ENCODE measurements at regions not wholly inside any gene's neighbourhood (a gene's known extent, or its start where the extent isn't known, plus 50 kb on each side); places are given as distances from the start of the nearest gene placed in this dataset.

GRCh38 chrX:15157624-15158023, 112.3 kb downstream of the ASB9 start:
- 57% methylated on average over 1 of the region's 2 CpGs for WGBS (ENCODE audit: insufficient coverage)
- Histone ChIP-seq H3K4me3 (ENCODE audit: low read length) (no peak overlapping the region), H3K4me1 (ENCODE audit: control insufficient read depth, insufficient read depth, low read length) (no peaks in the 10 kb centered on the region), H3K27ac (ENCODE audit: low read length) (no peak overlapping the region), H3K9me3 (replicated peaks; ENCODE audit: control insufficient read depth, low read depth, low read length) (no peaks in the 10 kb centered on the region), H3K27me3 (ENCODE audit: control insufficient read depth, insufficient read depth, low read length) (peaks cover 5% of the 10 kb centered on the region), H3K36me3 (ENCODE audit: control insufficient read depth, insufficient read depth, low read length) (no peaks in the 10 kb centered on the region)
- DNase-seq = no peak

- H3K4me1 ChIP-seq (ENCODE audit: control insufficient read depth, insufficient read depth, low read length) = no peaks in the 10 kb centered on the region
- peaks cover 14% of the 10 kb centered on the region for H3K27me3 ChIP-seq (ENCODE audit: control insufficient read depth, insufficient read depth, low read length)
- no peak overlapping the region for H3K4me3 ChIP-seq (ENCODE audit: low read length)
- H3K27ac ChIP-seq (ENCODE audit: low read length) = no peak overlapping the region
- H3K36me3 ChIP-seq (ENCODE audit: control insufficient read depth, insufficient read depth, low read length) = no peaks in the 10 kb centered on the region
- DNase-seq = no peak
- H3K9me3 ChIP-seq (replicated peaks; ENCODE audit: control insufficient read depth, low read depth, low read length) = no peaks in the 10 kb centered on the region
- no CpG with 5 or more reads among the region's 4 CpGs for WGBS (ENCODE audit: insufficient coverage)
These were observed 118.4 kb downstream of the ASB9 start for GRCh38 chrX:15151267-15152186.

GRCh38 chrX:15150586-15150985, 119.3 kb downstream of the ASB9 start:
- Histone ChIP-seq H3K4me3 (ENCODE audit: low read length) (no peak overlapping the region), H3K27me3 (ENCODE audit: control insufficient read depth, insufficient read depth, low read length) (peaks cover 14% of the 10 kb centered on the region), H3K36me3 (ENCODE audit: control insufficient read depth, insufficient read depth, low read length) (no peaks in the 10 kb centered on the region), H3K4me1 (ENCODE audit: control insufficient read depth, insufficient read depth, low read length) (no peaks in the 10 kb centered on the region), H3K27ac (ENCODE audit: low read length) (no peak overlapping the region), H3K9me3 (replicated peaks; ENCODE audit: control insufficient read depth, low read depth, low read length) (no peaks in the 10 kb centered on the region)
- WGBS (ENCODE audit: insufficient coverage) = no CpG with 5 or more reads among the region's 1 CpG
- DNase-seq = no peak

GRCh38 chrX:15146515-15146914, 123.4 kb downstream of the ASB9 start:
- H3K4me1 ChIP-seq (ENCODE audit: control insufficient read depth, insufficient read depth, low read length) = no peaks in the 10 kb centered on the region
- H3K27ac ChIP-seq (ENCODE audit: low read length) = no peak overlapping the region
- H3K36me3 ChIP-seq (ENCODE audit: control insufficient read depth, insufficient read depth, low read length) = no peaks in the 10 kb centered on the region
- no CpG with 5 or more reads among the region's 6 CpGs for WGBS (ENCODE audit: insufficient coverage)
- no peak for DNase-seq
- no peaks in the 10 kb centered on the region for H3K9me3 ChIP-seq (replicated peaks; ENCODE audit: control insufficient read depth, low read depth, low read length)
- peaks cover 15% of the 10 kb centered on the region for H3K27me3 ChIP-seq (ENCODE audit: control insufficient read depth, insufficient read depth, low read length)
- no peak overlapping the region for H3K4me3 ChIP-seq (ENCODE audit: low read length)

GRCh38 chrX:15143825-15144121, 126.1 kb downstream of the ASB9 start:
- Histone ChIP-seq H3K4me3 (ENCODE audit: low read length) (no peak overlapping the region), H3K4me1 (ENCODE audit: control insufficient read depth, insufficient read depth, low read length) (no peaks in the 10 kb centered on the region), H3K27ac (ENCODE audit: low read length) (no peak overlapping the region), H3K9me3 (replicated peaks; ENCODE audit: control insufficient read depth, low read depth, low read length) (no peaks in the 10 kb centered on the region), H3K27me3 (ENCODE audit: control insufficient read depth, insufficient read depth, low read length) (peaks cover 9% of the 10 kb centered on the region), H3K36me3 (ENCODE audit: control insufficient read depth, insufficient read depth, low read length) (no peaks in the 10 kb centered on the region)
- 29% methylated on average over 1 of the region's 1 CpG for WGBS (ENCODE audit: insufficient coverage)
- DNase-seq = peak; percentile 4

GRCh38 chrX:15143050-15143824, 126.6 kb downstream of the ASB9 start:
- H3K27me3 ChIP-seq (ENCODE audit: control insufficient read depth, insufficient read depth, low read length) = peaks cover 7% of the 10 kb centered on the region
- H3K4me3 ChIP-seq (ENCODE audit: low read length) = no peak overlapping the region
- WGBS (ENCODE audit: insufficient coverage) = no CpG with 5 or more reads among the region's 6 CpGs
- no peaks in the 10 kb centered on the region for H3K4me1 ChIP-seq (ENCODE audit: control insufficient read depth, insufficient read depth, low read length)
- DNase-seq = peak; percentile 53
- H3K27ac ChIP-seq (ENCODE audit: low read length) = no peak overlapping the region
- H3K36me3 ChIP-seq (ENCODE audit: control insufficient read depth, insufficient read depth, low read length) = no peaks in the 10 kb centered on the region
- H3K9me3 ChIP-seq (replicated peaks; ENCODE audit: control insufficient read depth, low read depth, low read length) = no peaks in the 10 kb centered on the region

GRCh38 chrX:15142084-15142715, 127.7 kb downstream of the ASB9 start:
- WGBS (ENCODE audit: insufficient coverage) = 58% methylated on average over 2 of the region's 8 CpGs
- Histone ChIP-seq H3K36me3 (ENCODE audit: control insufficient read depth, insufficient read depth, low read length) (no peaks in the 10 kb centered on the region), H3K27me3 (ENCODE audit: control insufficient read depth, insufficient read depth, low read length) (peaks cover 7% of the 10 kb centered on the region), H3K4me1 (ENCODE audit: control insufficient read depth, insufficient read depth, low read length) (no peaks in the 10 kb centered on the region), H3K27ac (ENCODE audit: low read length) (no peak overlapping the region), H3K4me3 (ENCODE audit: low read length) (no peak overlapping the region), H3K9me3 (replicated peaks; ENCODE audit: control insufficient read depth, low read depth, low read length) (no peaks in the 10 kb centered on the region)
- no peak for DNase-seq

GRCh38 chrX:15136795-15137194, 133.1 kb downstream of the ASB9 start:
- Histone ChIP-seq H3K4me3 (ENCODE audit: low read length) (no peak overlapping the region), H3K4me1 (ENCODE audit: control insufficient read depth, insufficient read depth, low read length) (no peaks in the 10 kb centered on the region), H3K27me3 (ENCODE audit: control insufficient read depth, insufficient read depth, low read length) (peaks cover 5% of the 10 kb centered on the region), H3K9me3 (replicated peaks; ENCODE audit: control insufficient read depth, low read depth, low read length) (no peaks in the 10 kb centered on the region), H3K27ac (ENCODE audit: low read length) (no peak overlapping the region), H3K36me3 (ENCODE audit: control insufficient read depth, insufficient read depth, low read length) (no peaks in the 10 kb centered on the region)
- WGBS (ENCODE audit: insufficient coverage) = no CpG with 5 or more reads among the region's 1 CpG
- no peak for DNase-seq

- no peak overlapping the region for H3K4me3 ChIP-seq (ENCODE audit: low read length)
- no peaks in the 10 kb centered on the region for H3K9me3 ChIP-seq (replicated peaks; ENCODE audit: control insufficient read depth, low read depth, low read length)
- H3K4me1 ChIP-seq (ENCODE audit: control insufficient read depth, insufficient read depth, low read length) = no peaks in the 10 kb centered on the region
- no peak overlapping the region for H3K27ac ChIP-seq (ENCODE audit: low read length)
- DNase-seq = no peak
- peaks cover 10% of the 10 kb centered on the region for H3K27me3 ChIP-seq (ENCODE audit: control insufficient read depth, insufficient read depth, low read length)
- H3K36me3 ChIP-seq (ENCODE audit: control insufficient read depth, insufficient read depth, low read length) = no peaks in the 10 kb centered on the region
These were observed 140.5 kb downstream of the ASB9 start for GRCh38 chrX:15129412-15129811.

- H3K9me3 ChIP-seq (replicated peaks; ENCODE audit: control insufficient read depth, low read depth, low read length) = no peaks in the 10 kb centered on the region
- no peaks in the 10 kb centered on the region for H3K36me3 ChIP-seq (ENCODE audit: control insufficient read depth, insufficient read depth, low read length)
- no peak overlapping the region for H3K4me3 ChIP-seq (ENCODE audit: low read length)
- H3K27me3 ChIP-seq (ENCODE audit: control insufficient read depth, insufficient read depth, low read length) = peaks cover 10% of the 10 kb centered on the region
- no peak for DNase-seq
- H3K27ac ChIP-seq (ENCODE audit: low read length) = no peak overlapping the region
- no peaks in the 10 kb centered on the region for H3K4me1 ChIP-seq (ENCODE audit: control insufficient read depth, insufficient read depth, low read length)
These were observed 141.0 kb downstream of the ASB9 start for GRCh38 chrX:15128861-15129260.

Data from muscle of leg (tissue), 3 donors.